Testis (tissue), 2 donors: ENCODE measurements at regions not wholly inside any gene's neighbourhood (a gene's known extent, or its start where the extent isn't known, plus 50 kb on each side); places are given as distances from the start of the nearest gene placed in this dataset.

Experiments used
- DNase-seq: peaks from one replicate; pipeline ENCODE4 v3.0.0-alpha.2; 2019
- H3K27ac ChIP-seq, 2 donors: fragments of 200-600 bp; sonication (generic); one replicate each; pipeline ENCODE4 v1.5.1; 2019
- H3K27me3 ChIP-seq: fragments of 200-600 bp; sonication (generic); one replicate; pipeline ENCODE4 v1.5.1; 2019
- H3K36me3 ChIP-seq: fragments of 200-600 bp; sonication (generic); one replicate; pipeline ENCODE4 v1.5.1; 2017; ENCODE audit warnings: low read depth; ENCODE audit errors: missing control alignments
- H3K4me1 ChIP-seq: fragments of 200-600 bp; sonication (generic); one replicate; pipeline ENCODE4 v1.5.1; 2019
- H3K4me3 ChIP-seq, 2 donors: fragments of 200-600 bp; sonication (generic); one replicate each; pipeline ENCODE4 v1.5.1; 2017 to 2019
- H3K9me3 ChIP-seq: fragments of 200-600 bp; sonication (generic); one replicate; pipeline ENCODE4 v1.5.1; 2017
- CTCF ChIP-seq, 3 experiments: fragments of 450-650 bp in 2 of 3; fragments of 200-600 bp in 1 of 3; sonication (generic) in 1 of 3; IDR thresholded peaks; one replicate each; pipeline ENCODE4 v1.5.1; 2016 to 2019; ENCODE audit warnings: antibody characterized with exemption in 3 of 3, mild to moderate bottlenecking in 2 of 3, moderate library complexity in 1 of 3
- POLR2A ChIP-seq: fragments of 450-650 bp; IDR thresholded peaks from one replicate; pipeline ENCODE4 v1.6.1; 2017; ENCODE audit warnings: antibody characterized with exemption, mild to moderate bottlenecking, moderate library complexity
- WGBS, 2 donors: methylation state at CpG; one replicate each; pipeline ENCODE4 v1.1.5; 2018; 5-methylcytosine and 5-hydroxymethylcytosine counted together
- intact Hi-C: fragments of 100-400 bp; cut with DNase I; formaldehyde crosslinking; loops from one replicate; pipeline ENCODE4 v1.15.1; 2023; ENCODE audit warnings: low total_unique reads

GRCh38 chr5:162870966-162871365, 566.4 kb upstream of the CCNG1 start:
- TF ChIP-seq POLR2A (no peak), CTCF (IDR thresholded peaks at IDR 0.05) (no peak)
- H3K27me3 ChIP-seq = no peaks in the 10 kb centered on the region

GRCh38 chr5:162882629-162883028, 554.8 kb upstream of the CCNG1 start:
- Histone ChIP-seq H3K9me3 (no peaks in the 10 kb centered on the region), H3K4me3 (no peak overlapping the region), H3K36me3 (no peaks in the 10 kb centered on the region), H3K4me1 (no peaks in the 10 kb centered on the region), H3K27ac (no peak overlapping the region), H3K27me3 (no peaks in the 10 kb centered on the region)
- DNase-seq = no peak
- intact Hi-C loops = no loop called here
- TF ChIP-seq CTCF (IDR thresholded peaks at IDR 0.05) (no peak), POLR2A (no peak)
- WGBS, 2 donors = 92 to 100% methylated on average over 7 to 12 of the region's 12 CpGs

More at GRCh38 chr5:162870966-162871365, 566.4 kb upstream of the CCNG1 start:
- Histone ChIP-seq H3K27ac (no peak overlapping the region), H3K4me3 (no peak overlapping the region), H3K9me3 (no peaks in the 10 kb centered on the region), H3K4me1 (no peaks in the 10 kb centered on the region), H3K36me3 (no peaks in the 10 kb centered on the region)
- intact Hi-C loops = no loop called here
- DNase-seq = no peak

- Histone ChIP-seq H3K9me3 (no peaks in the 10 kb centered on the region), H3K4me1 (no peaks in the 10 kb centered on the region), H3K27me3 (no peaks in the 10 kb centered on the region), H3K36me3 (no peaks in the 10 kb centered on the region), H3K4me3 (no peak overlapping the region), H3K27ac (no peak overlapping the region)
- TF ChIP-seq POLR2A = no peak
- no peak for TF ChIP-seq CTCF (IDR thresholded peaks at IDR 0.05)
- 56 to 66% methylated on average over 6 of the region's 6 CpGs for WGBS, 2 donors
- DNase-seq = no peak
- intact Hi-C loops = no loop called here
These were observed 550.7 kb upstream of the CCNG1 start for GRCh38 chr5:162886717-162887116.

GRCh38 chr5:162888268-162888667, 549.1 kb upstream of the CCNG1 start:
- WGBS, 2 donors = 88 to 90% methylated on average over 2 of the region's 2 CpGs
- Histone ChIP-seq H3K27me3 (no peaks in the 10 kb centered on the region), H3K4me3 (no peak overlapping the region), H3K9me3 (no peaks in the 10 kb centered on the region), H3K27ac (no peak overlapping the region), H3K36me3 (no peaks in the 10 kb centered on the region), H3K4me1 (no peaks in the 10 kb centered on the region)
- no peak for DNase-seq
- intact Hi-C loops = no loop called here
- TF ChIP-seq POLR2A (no peak), CTCF (IDR thresholded peaks at IDR 0.05) (no peak)

GRCh38 chr5:162911873-162912272, 525.5 kb upstream of the CCNG1 start:
- H3K4me3 ChIP-seq = no peak overlapping the region
- 48 to 80% methylated on average over 2 of the region's 2 CpGs for WGBS, 2 donors
- no peaks in the 10 kb centered on the region for H3K4me1 ChIP-seq
- no peak overlapping the region for H3K27ac ChIP-seq
- H3K27me3 ChIP-seq = no peaks in the 10 kb centered on the region
- no peak for TF ChIP-seq POLR2A
- no peak for TF ChIP-seq CTCF (IDR thresholded peaks at IDR 0.05)
- H3K9me3 ChIP-seq = no peaks in the 10 kb centered on the region
- intact Hi-C loops = no loop called here
- no peaks in the 10 kb centered on the region for H3K36me3 ChIP-seq
- DNase-seq = no peak
